Trophoblast cell (in vitro differentiated cells and primary cell): ENCODE measurements at regions not wholly inside any gene's neighbourhood (a gene's known extent, or its start where the extent isn't known, plus 50 kb on each side); places are given as distances from the start of the nearest gene placed in this dataset.

ENCODE experiments used
- DNase-seq, 2 donors: peaks; one replicate each; pipeline ENCODE4 v3.0.0-alpha.2; 2016
- H2AFZ ChIP-seq: 2 replicates; pipeline ENCODE4 v1.6.1; 2013; ENCODE audit warnings: low read length, moderate library complexity, mild to moderate bottlenecking; ENCODE audit not compliant: insufficient read depth, poor library complexity
- H2AK5ac ChIP-seq: 2 replicates; pipeline ENCODE4 v1.6.1; 2013; ENCODE audit warnings: mild to moderate bottlenecking, low read length
- H2BK120ac ChIP-seq: 2 replicates; pipeline ENCODE4 v1.6.1; 2013; ENCODE audit warnings: low read length, mild to moderate bottlenecking, moderate library complexity; ENCODE audit not compliant: insufficient read depth, poor library complexity
- H2BK12ac ChIP-seq: 2 replicates; pipeline ENCODE4 v1.6.1; 2013; ENCODE audit warnings: mild to moderate bottlenecking, low read length, moderate library complexity
- H2BK5ac ChIP-seq: 2 replicates; pipeline ENCODE4 v1.6.1; 2013; ENCODE audit warnings: low read length, low read depth, moderate library complexity, mild to moderate bottlenecking; ENCODE audit not compliant: poor library complexity
- H3K14ac ChIP-seq: 2 replicates; pipeline ENCODE4 v1.6.1; 2013; ENCODE audit warnings: mild to moderate bottlenecking, low read length
- H3K18ac ChIP-seq: 2 replicates; pipeline ENCODE4 v1.6.1; 2013; ENCODE audit warnings: mild to moderate bottlenecking, low read length
- H3K23ac ChIP-seq: 2 replicates; pipeline ENCODE4 v1.6.1; 2013; ENCODE audit warnings: low read length
- H3K27ac ChIP-seq: 2 replicates; pipeline ENCODE4 v1.5.1; 2013; ENCODE audit warnings: low read depth, mild to moderate bottlenecking, inconsistent platforms, low read length, moderate library complexity
- H3K27me3 ChIP-seq: 2 replicates; pipeline ENCODE4 v1.6.1; 2013; ENCODE audit warnings: inconsistent platforms, mild to moderate bottlenecking, low read length, moderate library complexity; ENCODE audit not compliant: insufficient read depth
- H3K36me3 ChIP-seq, 2 experiments: 1 replicate in 1 of 2; 2 replicates in 1 of 2; pipeline ENCODE4 v1.6.1; 2013; ENCODE audit warnings: low read length in 2 of 2, mild to moderate bottlenecking in 2 of 2, moderate library complexity in 1 of 2; ENCODE audit not compliant: insufficient read depth in 2 of 2, control insufficient read depth in 1 of 2
- H3K4ac ChIP-seq: 2 replicates; pipeline ENCODE4 v1.6.1; 2013; ENCODE audit warnings: low read depth, mild to moderate bottlenecking, low read length, moderate library complexity
- H3K4me1 ChIP-seq, 2 experiments: 1 replicate in 1 of 2; 2 replicates in 1 of 2; pipeline ENCODE4 v1.6.1; 2013; ENCODE audit warnings: low read length in 2 of 2, mild to moderate bottlenecking in 2 of 2, moderate library complexity in 1 of 2; ENCODE audit not compliant: insufficient read depth in 2 of 2, control insufficient read depth in 1 of 2
- H3K4me2 ChIP-seq: 2 replicates; pipeline ENCODE4 v1.6.1; 2013; ENCODE audit warnings: inconsistent platforms, mild to moderate bottlenecking, low read length, moderate library complexity
- H3K4me3 ChIP-seq: 2 replicates; pipeline ENCODE4 v1.5.1; 2013; ENCODE audit warnings: mild to moderate bottlenecking, low read depth, low read length, inconsistent platforms
- H3K79me1 ChIP-seq: one replicate; pipeline ENCODE4 v1.6.1; 2013; ENCODE audit warnings: low read length
- H3K79me2 ChIP-seq: 2 replicates; pipeline ENCODE4 v1.6.1; 2013; ENCODE audit warnings: low read length, mild to moderate bottlenecking; ENCODE audit not compliant: control insufficient read depth, insufficient read depth, poor library complexity
- H3K9ac ChIP-seq: 2 replicates; pipeline ENCODE4 v1.6.1; 2013; ENCODE audit warnings: mild to moderate bottlenecking, low read length
- H3K9me3 ChIP-seq: 2 replicates; pipeline ENCODE4 v1.6.1; 2013; ENCODE audit warnings: low read depth, mild to moderate bottlenecking, control low read depth, inconsistent platforms, low read length; ENCODE audit not compliant: insufficient read depth
- H4K12ac ChIP-seq: 2 replicates; pipeline ENCODE4 v1.6.1; 2013; ENCODE audit warnings: low read depth, mild to moderate bottlenecking, low read length, moderate library complexity
- H4K8ac ChIP-seq: 2 replicates; pipeline ENCODE4 v1.6.1; 2013; ENCODE audit warnings: low read depth, mild to moderate bottlenecking, low read length, moderate library complexity
- H4K91ac ChIP-seq: one replicate; pipeline ENCODE4 v1.6.1; 2013; ENCODE audit warnings: low read depth, mild to moderate bottlenecking, low read length, moderate library complexity
- WGBS: extraction: QIAGEN DNeasy Blood & Tissue Kit; methylation state at CpG from one replicate; pipeline ENCODE4 v1.1.7; 2013; ENCODE audit warnings: missing lambda C conversion rate; ENCODE audit not compliant: insufficient read length, insufficient coverage; ENCODE audit errors: extremely low coverage; 5-methylcytosine and 5-hydroxymethylcytosine counted together

DNA sequence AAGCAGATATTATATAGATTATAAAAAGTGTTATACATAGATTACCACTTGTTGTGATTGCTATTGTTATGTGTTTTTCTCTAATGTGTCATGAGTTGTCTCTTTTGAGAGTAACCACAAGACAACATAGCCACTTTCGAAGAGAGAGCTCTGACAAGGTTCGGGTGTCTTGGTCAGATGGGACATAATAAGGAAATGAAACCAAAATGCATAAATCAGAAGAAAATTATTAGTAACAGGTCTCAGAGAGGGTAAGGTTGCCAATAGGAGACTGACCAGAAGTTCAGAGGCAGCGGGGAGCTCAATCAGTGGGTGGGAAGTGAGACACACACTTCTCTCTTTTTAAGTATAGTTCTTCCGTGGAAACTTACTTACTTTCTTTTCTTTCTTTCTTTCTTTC lies 639.2 kb upstream of the POT1 start:
- no peaks in the 10 kb centered on the region for H3K36me3 ChIP-seq
- no peaks in the 10 kb centered on the region for H3K79me2 ChIP-seq
- no peak overlapping the region for H3K9ac ChIP-seq
- no peak overlapping the region for H3K4me2 ChIP-seq
- no peak overlapping the region for H3K4ac ChIP-seq
- H3K4me1 ChIP-seq, result no peaks in the 10 kb centered on the region
- H2BK5ac ChIP-seq, result no peak overlapping the region
- no peak overlapping the region for H3K18ac ChIP-seq
- H3K27me3 ChIP-seq, result no peaks in the 10 kb centered on the region
- no peak overlapping the region for H2AK5ac ChIP-seq
- H3K14ac ChIP-seq, result no peak overlapping the region
- H4K12ac ChIP-seq, result no peak overlapping the region
- H4K91ac ChIP-seq, result no peak overlapping the region
- no peak overlapping the region for H2BK12ac ChIP-seq
- no peak for DNase-seq
- H4K8ac ChIP-seq, result no peak overlapping the region
- H3K9me3 ChIP-seq, result no peaks in the 10 kb centered on the region
- H3K79me1 ChIP-seq, result no peaks in the 10 kb centered on the region
- no peak overlapping the region for H2AFZ ChIP-seq
- no peak overlapping the region for H3K4me3 ChIP-seq
- no peak overlapping the region for H2BK120ac ChIP-seq
- WGBS, result no CpG with 5 or more reads among the region's 4 CpGs
- no peak overlapping the region for H3K23ac ChIP-seq
- H3K27ac ChIP-seq, result no peak overlapping the region

DNA sequence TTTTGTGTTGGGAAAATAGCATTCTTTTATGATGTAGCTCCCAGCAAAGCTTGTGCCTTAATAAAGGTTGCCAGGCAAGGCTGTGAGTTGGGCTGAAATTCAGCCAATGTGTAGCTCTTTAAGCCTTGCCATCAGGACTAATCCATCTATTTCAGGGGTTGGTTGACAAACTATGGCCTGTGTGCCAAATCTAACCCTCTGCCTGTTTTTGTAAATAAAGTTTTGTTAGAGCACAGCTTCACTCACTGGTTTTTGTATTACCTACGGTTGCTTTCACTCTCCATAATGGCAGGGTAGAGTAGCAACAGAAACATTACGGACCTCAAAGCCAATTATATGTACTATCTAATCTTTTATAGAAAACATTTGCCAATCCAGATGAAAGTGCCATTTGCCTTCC lies 638.1 kb upstream of the POT1 start:
- Histone ChIP-seq H2AK5ac (no peak overlapping the region), H4K12ac (no peak overlapping the region), H3K23ac (no peak overlapping the region), H2AFZ (no peak overlapping the region), H2BK5ac (no peak overlapping the region), H3K4ac (no peak overlapping the region), H3K79me2 (no peaks in the 10 kb centered on the region), H3K4me1 (no peaks in the 10 kb centered on the region), H3K27me3 (no peaks in the 10 kb centered on the region), H3K9ac (no peak overlapping the region), H3K79me1 (no peaks in the 10 kb centered on the region), H2BK12ac (no peak overlapping the region), H4K91ac (no peak overlapping the region), H3K4me2 (no peak overlapping the region), H3K18ac (no peak overlapping the region), H4K8ac (no peak overlapping the region), H3K9me3 (no peaks in the 10 kb centered on the region), H2BK120ac (no peak overlapping the region), H3K4me3 (no peak overlapping the region), H3K27ac (no peak overlapping the region), H3K36me3 (no peaks in the 10 kb centered on the region), H3K14ac (no peak overlapping the region)
- DNase-seq, result no peak
- no CpG with 5 or more reads among the region's 2 CpGs for WGBS

GRCh38 chr7:125563964-125564529 lies 634.4 kb upstream of the POT1 start:
- H2AFZ ChIP-seq, result no peak overlapping the region
- H3K4me3 ChIP-seq, result no peak overlapping the region
- WGBS, result no CpG with 5 or more reads among the region's 12 CpGs
- no peaks in the 10 kb centered on the region for H3K36me3 ChIP-seq
- H2AK5ac ChIP-seq, result no peak overlapping the region
- H3K27me3 ChIP-seq, result no peaks in the 10 kb centered on the region
- H3K79me2 ChIP-seq, result no peaks in the 10 kb centered on the region
- H3K23ac ChIP-seq, result no peak overlapping the region
- H2BK12ac ChIP-seq, result no peak overlapping the region
- H3K79me1 ChIP-seq, result no peaks in the 10 kb centered on the region
- H3K18ac ChIP-seq, result no peak overlapping the region
- H3K9me3 ChIP-seq, result no peaks in the 10 kb centered on the region
- H4K12ac ChIP-seq, result peak overlapping the region; percentile 46
- H3K4me2 ChIP-seq, result no peak overlapping the region
- no peak overlapping the region for H4K8ac ChIP-seq
- H3K4me1 ChIP-seq, result no peaks in the 10 kb centered on the region
- no peak overlapping the region for H2BK120ac ChIP-seq
- no peak overlapping the region for H3K27ac ChIP-seq
- no peak overlapping the region for H2BK5ac ChIP-seq
- no peak overlapping the region for H4K91ac ChIP-seq
- DNase-seq, result no peak
- no peak overlapping the region for H3K9ac ChIP-seq
- H3K14ac ChIP-seq, result no peak overlapping the region
- no peak overlapping the region for H3K4ac ChIP-seq

- H3K4me2 ChIP-seq, result no peak overlapping the region
- H2BK5ac ChIP-seq, result no peak overlapping the region
- H3K79me1 ChIP-seq, result no peaks in the 10 kb centered on the region
- H3K27ac ChIP-seq, result no peak overlapping the region
- no CpG with 5 or more reads among the region's 9 CpGs for WGBS
- no peak overlapping the region for H3K4me3 ChIP-seq
- H3K18ac ChIP-seq, result no peak overlapping the region
- H2AK5ac ChIP-seq, result no peak overlapping the region
- H3K23ac ChIP-seq, result no peak overlapping the region
- no peak overlapping the region for H4K12ac ChIP-seq
- H4K91ac ChIP-seq, result no peak overlapping the region
- H2BK12ac ChIP-seq, result no peak overlapping the region
- no peaks in the 10 kb centered on the region for H3K4me1 ChIP-seq
- no peak overlapping the region for H3K14ac ChIP-seq
- H3K27me3 ChIP-seq, result no peaks in the 10 kb centered on the region
- no peak overlapping the region for H2AFZ ChIP-seq
- H3K79me2 ChIP-seq, result no peaks in the 10 kb centered on the region
- DNase-seq, result no peak
- no peaks in the 10 kb centered on the region for H3K9me3 ChIP-seq
- H4K8ac ChIP-seq, result no peak overlapping the region
- H2BK120ac ChIP-seq, result no peak overlapping the region
- no peaks in the 10 kb centered on the region for H3K36me3 ChIP-seq
- no peak overlapping the region for H3K4ac ChIP-seq
- H3K9ac ChIP-seq, result no peak overlapping the region
Measured at GRCh38 chr7:125563557-125563956, 633.9 kb upstream of the POT1 start.
